Activated CD4-positive, alpha-beta T cell treated with anti-CD3 and anti-CD28 coated beads, Interleukin-2, amount 50 U/mL, for 4 hours (primary cell): ENCODE measurements at regions not wholly inside any gene's neighbourhood (a gene's known extent, or its start where the extent isn't known, plus 50 kb on each side); places are given as distances from the start of the nearest gene placed in this dataset.

ENCODE experiments used
- DNase-seq, 2 experiments: peaks; one replicate each; pipeline ENCODE4 v3.0.0-alpha.2; 2020

GRCh38 chr12:75716291-75717025 is 205.0 kb upstream of the KRR1 start:
- no peak for DNase-seq

- no peak for DNase-seq
These were observed 204.3 kb upstream of the KRR1 start for GRCh38 chr12:75715682-75716081.

- DNase-seq = no peak
These were observed 203.9 kb upstream of the KRR1 start for GRCh38 chr12:75715323-75715644.

- DNase-seq = no peak
These were observed 203.3 kb upstream of the KRR1 start for GRCh38 chr12:75714462-75715322.

GRCh38 chr12:75713434-75713833 is 202.0 kb upstream of the KRR1 start:
- no peak for DNase-seq

- no peak for DNase-seq
These were observed 200.8 kb upstream of the KRR1 start for GRCh38 chr12:75712223-75712622.

GRCh38 chr12:75711271-75711670 is 199.9 kb upstream of the KRR1 start:
- no peak for DNase-seq

- no peak for DNase-seq
These were observed 199.1 kb upstream of the KRR1 start for GRCh38 chr12:75710361-75711069.

- no peak for DNase-seq
These were observed 198.1 kb upstream of the KRR1 start for GRCh38 chr12:75709503-75709902.

GRCh38 chr12:75708802-75709201 is 197.4 kb upstream of the KRR1 start:
- no peak for DNase-seq

GRCh38 chr12:75707983-75708382 is 196.6 kb upstream of the KRR1 start:
- no peak for DNase-seq

GRCh38 chr12:75706786-75707605 is 195.6 kb upstream of the KRR1 start:
- no peak for DNase-seq

- DNase-seq = no peak
These were observed 194.6 kb upstream of the KRR1 start for GRCh38 chr12:75705749-75706711.

- DNase-seq = no peak
These were observed 193.3 kb upstream of the KRR1 start for GRCh38 chr12:75704664-75705063.

- no peak for DNase-seq
These were observed 192.8 kb upstream of the KRR1 start for GRCh38 chr12:75704208-75704607.

GRCh38 chr12:75703131-75703530 is 191.7 kb upstream of the KRR1 start:
- DNase-seq = no peak

- no peak for DNase-seq
These were observed 191.2 kb upstream of the KRR1 start for GRCh38 chr12:75702477-75703093.

GRCh38 chr12:75701859-75702258 is 190.4 kb upstream of the KRR1 start:
- DNase-seq = no peak

GRCh38 chr12:75699728-75700496 is 188.5 kb upstream of the KRR1 start:
- DNase-seq = no peak

GRCh38 chr12:75699251-75699650 is 187.8 kb upstream of the KRR1 start:
- no peak for DNase-seq
